Lower leg skin (tissue), 3 donors: ENCODE measurements at regions not wholly inside any gene's neighbourhood (a gene's known extent, or its start where the extent isn't known, plus 50 kb on each side); places are given as distances from the start of the nearest gene placed in this dataset.

ENCODE experiments used
- CTCF ChIP-seq, 3 donors: fragments of 450-650 bp; IDR thresholded peaks; one replicate each; pipeline ENCODE4 v1.5.1; 2016; ENCODE audit warnings: antibody characterized with exemption in 3 of 3, mild to moderate bottlenecking in 3 of 3, moderate library complexity in 2 of 3
- POLR2A ChIP-seq, 2 donors: fragments of 450-650 bp; IDR thresholded peaks; one replicate each; pipeline ENCODE4 v1.6.1; 2016 to 2017; ENCODE audit warnings: antibody characterized with exemption in 2 of 2, mild to moderate bottlenecking in 1 of 2, moderate library complexity in 1 of 2

GRCh38 chr12:79521576-79521975 is 169.2 kb downstream of the PAWR start:
- TF ChIP-seq POLR2A (IDR thresholded peaks at IDR 0.05), result no peak
- TF ChIP-seq CTCF (IDR thresholded peaks at IDR 0.05), result no peak
